Caco-2 (cell line): ENCODE measurements at regions not wholly inside any gene's neighbourhood (a gene's known extent, or its start where the extent isn't known, plus 50 kb on each side); places are given as distances from the start of the nearest gene placed in this dataset.

Experiments used
- BruUV-seq: library from RNA; stranded (reverse); fragments of 400-500 nt; replicated peaks from 2 replicates; lab custom pipeline; 2021; lab: Mats Ljungman, UMichigan
- CTCF ChIA-PET: fragments of 300-600 bp; sonication (Branson Sonifier 250); formaldehyde crosslinking; loops from one replicate; lab custom pipeline; 2022; ENCODE audit warnings: antibody characterized with exemption; lab: Charles Lee
- POLR2A ChIA-PET: fragments of 300-600 bp; sonication (Branson Sonifier 250); formaldehyde crosslinking; loops from one replicate; lab custom pipeline; 2022; ENCODE audit warnings: antibody characterized with exemption; lab: Charles Lee
- DNase-seq, 2 experiments: peaks; one replicate each; pipeline versions ENCODE4 v3.0.0 to v3.0.0-alpha.2; 2020 to 2022
- H3K27me3 ChIP-seq: replicated peaks from 2 replicates; pipeline ENCODE4 v1.6.0; 2011; ENCODE audit warnings: low read length; ENCODE audit not compliant: control insufficient read depth, insufficient read depth
- H3K36me3 ChIP-seq: 2 replicates; pipeline ENCODE4 v1.5.1; 2011; ENCODE audit warnings: low read length; ENCODE audit not compliant: control insufficient read depth, insufficient read depth
- H3K4me1 ChIP-seq: fragments of 250-450 bp; sonication (Bioruptor Pico); 2 replicates; pipeline ENCODE4 v1.5.1; 2020; ENCODE audit warnings: mild to moderate bottlenecking
- H3K4me3 ChIP-seq: 2 replicates; pipeline ENCODE4 v1.5.1; 2011; ENCODE audit warnings: low read depth, mild to moderate bottlenecking, control low read depth, low read length
- H3K9me3 ChIP-seq: fragments of 250-450 bp; sonication (Bioruptor Pico); 2 replicates; pipeline ENCODE4 v1.5.1; 2020; ENCODE audit warnings: mild to moderate bottlenecking, moderate library complexity
- H3K27ac Mint-ChIP-seq: one replicate; pipeline ENCODE4 v1.8.0; 2022; ENCODE audit warnings: mixed read lengths; ENCODE audit not compliant: unreplicated experiment
- H3K27me3 Mint-ChIP-seq: one replicate; pipeline ENCODE4 v1.8.0; 2022; ENCODE audit warnings: mixed read lengths; ENCODE audit not compliant: insufficient read depth, unreplicated experiment
- H3K36me3 Mint-ChIP-seq: one replicate; pipeline ENCODE4 v1.8.0; 2022; ENCODE audit warnings: mild to moderate bottlenecking, mixed read lengths; ENCODE audit not compliant: insufficient read depth, unreplicated experiment
- H3K4me1 Mint-ChIP-seq: one replicate; pipeline ENCODE4 v1.8.0; 2022; ENCODE audit warnings: low read depth, mixed read lengths; ENCODE audit not compliant: unreplicated experiment
- H3K4me3 Mint-ChIP-seq: one replicate; pipeline ENCODE4 v1.8.0; 2022; ENCODE audit warnings: mild to moderate bottlenecking, moderate library complexity, mixed read lengths; ENCODE audit not compliant: unreplicated experiment
- H3K9me3 Mint-ChIP-seq: one replicate; pipeline ENCODE4 v1.8.0; 2022; ENCODE audit warnings: mixed read lengths; ENCODE audit not compliant: unreplicated experiment
- intact Hi-C: fragments of 100-400 bp; cut with micrococcal nuclease; formaldehyde crosslinking; loops from one replicate; pipeline ENCODE4 v1.10.0; 2022; ENCODE audit not compliant: unreplicated experiment
- TF ChIP-seq, protein P1 (sequence below), 2 experiments: fragments of 200-600 bp in 1 of 2; IDR thresholded peaks; 1 replicate in 1 of 2; 2 replicates in 1 of 2; pipeline versions ENCODE4 v1.5.1 to v1.8.0; 2011 to 2022; ENCODE audit warnings: antibody characterized with exemption in 1 of 2, control low read depth in 1 of 2, inconsistent platforms in 1 of 2, low read depth in 1 of 2, low read length in 1 of 2, mild to moderate bottlenecking in 1 of 2, moderate library complexity in 1 of 2; ENCODE audit not compliant: insufficient read depth in 1 of 2, severe bottlenecking in 1 of 2, unreplicated experiment in 1 of 2

- POLR2A ChIA-PET, result no interaction called here
- H3K36me3 Mint-ChIP-seq, result no peaks in the 10 kb centered on the region
- BruUV-seq, result no TSS peak
- Histone ChIP-seq H3K36me3 (no peaks in the 10 kb centered on the region), H3K4me1 (no peaks in the 10 kb centered on the region; the same call in 1 of the 2 replicates), H3K9me3 (no peaks in the 10 kb centered on the region), H3K4me3 (no peak overlapping the region), H3K27me3 (no peaks in the 10 kb centered on the region)
- intact Hi-C loops, result no loop called here
- TF ChIP-seq, protein P1, sequence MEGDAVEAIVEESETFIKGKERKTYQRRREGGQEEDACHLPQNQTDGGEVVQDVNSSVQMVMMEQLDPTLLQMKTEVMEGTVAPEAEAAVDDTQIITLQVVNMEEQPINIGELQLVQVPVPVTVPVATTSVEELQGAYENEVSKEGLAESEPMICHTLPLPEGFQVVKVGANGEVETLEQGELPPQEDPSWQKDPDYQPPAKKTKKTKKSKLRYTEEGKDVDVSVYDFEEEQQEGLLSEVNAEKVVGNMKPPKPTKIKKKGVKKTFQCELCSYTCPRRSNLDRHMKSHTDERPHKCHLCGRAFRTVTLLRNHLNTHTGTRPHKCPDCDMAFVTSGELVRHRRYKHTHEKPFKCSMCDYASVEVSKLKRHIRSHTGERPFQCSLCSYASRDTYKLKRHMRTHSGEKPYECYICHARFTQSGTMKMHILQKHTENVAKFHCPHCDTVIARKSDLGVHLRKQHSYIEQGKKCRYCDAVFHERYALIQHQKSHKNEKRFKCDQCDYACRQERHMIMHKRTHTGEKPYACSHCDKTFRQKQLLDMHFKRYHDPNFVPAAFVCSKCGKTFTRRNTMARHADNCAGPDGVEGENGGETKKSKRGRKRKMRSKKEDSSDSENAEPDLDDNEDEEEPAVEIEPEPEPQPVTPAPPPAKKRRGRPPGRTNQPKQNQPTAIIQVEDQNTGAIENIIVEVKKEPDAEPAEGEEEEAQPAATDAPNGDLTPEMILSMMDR (IDR thresholded peaks at IDR 0.05; ENCODE audit: insufficient read depth in 1 of 2, low read depth in 1 of 2, low read length in 1 of 2, severe bottlenecking in 1 of 2, unreplicated experiment in 1 of 2), result no peak
- no peaks in the 10 kb centered on the region for H3K9me3 Mint-ChIP-seq
- H3K27ac Mint-ChIP-seq, result no peak overlapping the region
- CTCF ChIA-PET, result no interaction called here
- peaks cover 14% of the 10 kb centered on the region for H3K4me1 Mint-ChIP-seq
- H3K4me3 Mint-ChIP-seq, result no peak overlapping the region
- no peak for DNase-seq
- no peaks in the 10 kb centered on the region for H3K27me3 Mint-ChIP-seq
Observed at GRCh38 chr12:105504286-105504685, 173.8 kb downstream of the C12orf75 start.

DNA sequence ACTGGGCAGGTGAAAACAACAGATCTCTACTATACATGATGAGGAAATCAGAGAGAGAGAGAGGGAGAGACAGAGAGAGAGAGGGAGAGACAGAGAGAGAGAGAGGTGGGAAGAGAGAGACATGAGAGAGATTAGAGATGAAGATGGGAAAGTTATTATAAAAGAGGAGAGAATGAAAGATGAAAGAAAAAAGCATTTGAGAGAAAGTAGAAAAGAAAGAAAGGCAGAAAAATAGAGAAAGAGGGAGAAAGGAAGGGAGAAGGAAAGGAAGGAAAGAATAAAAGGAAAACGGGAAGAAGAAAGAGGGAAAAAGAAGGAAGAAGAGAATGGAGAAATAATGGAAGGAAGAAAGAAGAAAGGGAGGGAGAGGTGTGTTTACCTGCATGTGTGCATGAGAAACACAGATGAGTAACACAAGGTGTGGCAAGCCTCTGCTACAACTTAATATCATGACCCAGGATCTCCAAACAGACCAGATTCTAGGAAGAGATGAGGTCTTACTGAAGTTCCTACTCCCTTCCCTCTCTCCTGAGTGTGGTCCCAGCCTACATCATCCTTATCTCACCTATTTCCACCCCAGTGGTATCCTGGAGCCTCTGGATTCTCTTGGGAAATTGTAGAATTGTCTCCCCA is 176.3 kb downstream of the C12orf75 start:
- H3K36me3 ChIP-seq, result no peaks in the 10 kb centered on the region
- no peak overlapping the region for H3K4me3 ChIP-seq
- POLR2A ChIA-PET, result no interaction called here
- H3K27me3 ChIP-seq, result no peaks in the 10 kb centered on the region
- Mint-ChIP-seq H3K9me3 (no peaks in the 10 kb centered on the region), H3K27me3 (no peaks in the 10 kb centered on the region), H3K36me3 (no peaks in the 10 kb centered on the region), H3K4me3 (no peak overlapping the region), H3K27ac (no peak overlapping the region), H3K4me1 (peaks cover 14% of the 10 kb centered on the region)
- no peaks in the 10 kb centered on the region for H3K9me3 ChIP-seq
- DNase-seq, result no peak
- no TSS peak for BruUV-seq
- CTCF ChIA-PET, result no interaction called here
- intact Hi-C loops, result no loop called here
- no peaks in the 10 kb centered on the region; the same call in 1 of the 2 replicates for H3K4me1 ChIP-seq
- TF ChIP-seq, protein P1 (IDR thresholded peaks at IDR 0.05; ENCODE audit: insufficient read depth in 1 of 2, low read depth in 1 of 2, low read length in 1 of 2, severe bottlenecking in 1 of 2, unreplicated experiment in 1 of 2), result no peak

GRCh38 chr12:105507311-105508038 is 177.0 kb downstream of the C12orf75 start:
- no peaks in the 10 kb centered on the region; the same call in 1 of the 2 replicates for H3K4me1 ChIP-seq
- intact Hi-C loops, result no loop called here
- ChIA-PET POLR2A (no interaction called here), CTCF (no interaction called here)
- Mint-ChIP-seq H3K4me1 (peaks cover 14% of the 10 kb centered on the region), H3K9me3 (no peaks in the 10 kb centered on the region), H3K27me3 (no peaks in the 10 kb centered on the region), H3K27ac (no peak overlapping the region), H3K4me3 (no peak overlapping the region), H3K36me3 (no peaks in the 10 kb centered on the region)
- no peak overlapping the region for H3K4me3 ChIP-seq
- no peaks in the 10 kb centered on the region for H3K9me3 ChIP-seq
- H3K36me3 ChIP-seq, result no peaks in the 10 kb centered on the region
- no peak for DNase-seq
- no TSS peak for BruUV-seq
- H3K27me3 ChIP-seq, result no peaks in the 10 kb centered on the region
- TF ChIP-seq, protein P1 (IDR thresholded peaks at IDR 0.05; ENCODE audit: insufficient read depth in 1 of 2, low read depth in 1 of 2, low read length in 1 of 2, severe bottlenecking in 1 of 2, unreplicated experiment in 1 of 2), result no peak
